Mesenchymal stem cell (in vitro differentiated cells and primary cell): ENCODE measurements at regions not wholly inside any gene's neighbourhood (a gene's known extent, or its start where the extent isn't known, plus 50 kb on each side); places are given as distances from the start of the nearest gene placed in this dataset.
"Not testable (repeated sequence)": the region's sequence is repeated elsewhere in the genome, so short reads cannot be mapped to it uniquely, and the experiment has no call there.

ENCODE experiments used
- DNase-seq: peaks from one replicate; pipeline ENCODE4 v3.0.0-alpha.2; 2013
- H2AFZ ChIP-seq: one replicate; pipeline ENCODE4 v1.6.1; 2013; ENCODE audit warnings: low read depth, mild to moderate bottlenecking, control low read depth, inconsistent platforms, low read length, moderate library complexity
- H2AK5ac ChIP-seq: 2 replicates; pipeline ENCODE4 v1.6.1; 2013; ENCODE audit warnings: low read length, moderate library complexity, mild to moderate bottlenecking, inconsistent platforms; ENCODE audit not compliant: severe bottlenecking
- H2BK120ac ChIP-seq: one replicate; pipeline ENCODE4 v1.6.1; 2013; ENCODE audit warnings: low read depth, mild to moderate bottlenecking, inconsistent platforms, low read length, moderate library complexity
- H2BK12ac ChIP-seq, 2 experiments: one replicate each; pipeline ENCODE4 v1.6.1; 2013; ENCODE audit warnings: inconsistent platforms in 2 of 2, low read length in 2 of 2, mild to moderate bottlenecking in 2 of 2, moderate library complexity in 2 of 2, control low read depth in 1 of 2
- H2BK15ac ChIP-seq: one replicate; pipeline ENCODE4 v1.6.1; 2013; ENCODE audit warnings: mild to moderate bottlenecking, low read depth, inconsistent platforms; ENCODE audit not compliant: poor library complexity, severe bottlenecking
- H2BK5ac ChIP-seq: 2 replicates; pipeline ENCODE4 v1.6.1; 2013; ENCODE audit warnings: low read depth, mild to moderate bottlenecking, low read length, control low read depth, inconsistent platforms; ENCODE audit not compliant: poor library complexity, severe bottlenecking
- H3K14ac ChIP-seq, 2 experiments: one replicate each; pipeline ENCODE4 v1.6.1; 2013; ENCODE audit warnings: inconsistent platforms in 2 of 2, low read length in 2 of 2, control low read depth in 1 of 2, mild to moderate bottlenecking in 1 of 2, moderate library complexity in 1 of 2
- H3K18ac ChIP-seq, 2 experiments: one replicate each; pipeline ENCODE4 v1.6.1; 2013; ENCODE audit warnings: inconsistent platforms in 2 of 2, low read length in 2 of 2, control low read depth in 1 of 2, low read depth in 1 of 2, mild to moderate bottlenecking in 1 of 2
- H3K23ac ChIP-seq, 2 experiments: one replicate each; pipeline ENCODE4 v1.6.1; 2013; ENCODE audit warnings: inconsistent platforms in 2 of 2, low read length in 2 of 2, mild to moderate bottlenecking in 2 of 2, moderate library complexity in 2 of 2, control low read depth in 1 of 2
- H3K27ac ChIP-seq: 2 replicates; pipeline ENCODE4 v1.5.1; 2013; ENCODE audit warnings: mild to moderate bottlenecking, moderate library complexity, low read length, control low read depth, inconsistent platforms; ENCODE audit not compliant: poor library complexity, severe bottlenecking
- H3K27me3 ChIP-seq, 2 experiments: 2 replicates each; pipeline versions ENCODE4 v1.6.1 to v1.7.0; 2013; ENCODE audit warnings: low read length in 2 of 2, mild to moderate bottlenecking in 2 of 2, moderate library complexity in 2 of 2, control low read depth in 1 of 2, inconsistent platforms in 1 of 2; ENCODE audit not compliant: control insufficient read depth in 1 of 2, insufficient read depth in 1 of 2
- H3K36me3 ChIP-seq, 2 experiments: 2 replicates each; pipeline versions ENCODE4 v1.6.1 to v1.7.0; 2013; ENCODE audit warnings: low read length in 2 of 2, control low read depth in 1 of 2, inconsistent platforms in 1 of 2, low read depth in 1 of 2, mild to moderate bottlenecking in 1 of 2; ENCODE audit not compliant: insufficient read depth in 2 of 2, control insufficient read depth in 1 of 2
- H3K4ac ChIP-seq, 2 experiments: one replicate each; pipeline ENCODE4 v1.6.1; 2013; ENCODE audit warnings: inconsistent platforms in 2 of 2, low read length in 2 of 2, mild to moderate bottlenecking in 2 of 2, moderate library complexity in 2 of 2, control low read depth in 1 of 2, low read depth in 1 of 2
- H3K4me1 ChIP-seq: 2 replicates; pipeline ENCODE4 v1.6.1; 2013; ENCODE audit warnings: low read depth, low read length, control low read depth; ENCODE audit not compliant: control insufficient read depth, insufficient read depth
- H3K4me2 ChIP-seq: 2 replicates; pipeline ENCODE4 v1.6.1; 2013; ENCODE audit warnings: low read length, mild to moderate bottlenecking, inconsistent platforms; ENCODE audit not compliant: poor library complexity, severe bottlenecking
- H3K4me3 ChIP-seq, 2 experiments: 2 replicates each; pipeline versions ENCODE4 v1.5.1 to v1.7.0; 2013; ENCODE audit warnings: low read length in 2 of 2, mild to moderate bottlenecking in 2 of 2, control low read depth in 1 of 2, low read depth in 1 of 2; ENCODE audit not compliant: insufficient read depth in 1 of 2
- H3K79me1 ChIP-seq: replicated peaks from 2 replicates; pipeline ENCODE4 v1.6.1; 2013; ENCODE audit warnings: mild to moderate bottlenecking, control low read depth, low read length, inconsistent platforms; ENCODE audit not compliant: poor library complexity, severe bottlenecking
- H3K9ac ChIP-seq: 2 replicates; pipeline ENCODE4 v1.7.0; 2013; ENCODE audit warnings: mild to moderate bottlenecking, low read length, moderate library complexity
- H3K9me3 ChIP-seq: 2 replicates; pipeline ENCODE4 v1.7.0; 2013; ENCODE audit warnings: mild to moderate bottlenecking, low read length; ENCODE audit not compliant: control insufficient read depth
- H4K8ac ChIP-seq: one replicate; pipeline ENCODE4 v1.6.1; 2013; ENCODE audit warnings: inconsistent platforms, mild to moderate bottlenecking, low read length, moderate library complexity
- H4K91ac ChIP-seq: one replicate; pipeline ENCODE4 v1.6.1; 2013; ENCODE audit warnings: mild to moderate bottlenecking, low read length, inconsistent platforms
- WGBS: methylation state at CpG from one replicate; pipeline ENCODE4 v1.1.7; 2013; ENCODE audit warnings: mixed read lengths; 5-methylcytosine and 5-hydroxymethylcytosine counted together

- Histone ChIP-seq H4K91ac (no peak overlapping the region), H3K9me3 (no peaks in the 10 kb centered on the region), H3K4me2 (no peak overlapping the region), H3K4me3 (no peak overlapping the region), H2BK120ac (no peak overlapping the region), H2BK12ac (no peak overlapping the region), H2AK5ac (no peak overlapping the region), H2BK15ac (no peak overlapping the region), H3K79me1 (no peaks in the 10 kb centered on the region), H2BK5ac (no peak overlapping the region), H3K27ac (no peak overlapping the region), H4K8ac (no peak overlapping the region), H3K18ac (no peak overlapping the region), H3K4ac (no peak overlapping the region), H3K14ac (no peak overlapping the region), H3K9ac (no peak overlapping the region), H2AFZ (no peak overlapping the region), H3K27me3 (no peaks in the 10 kb centered on the region), H3K23ac (no peak overlapping the region), H3K36me3 (no peaks in the 10 kb centered on the region), H3K4me1 (no peaks in the 10 kb centered on the region)
- 72% methylated on average over 14 of the region's 14 CpGs for WGBS
- no peak for DNase-seq
Measured at GRCh38 chr20:29349836-29350235, 1907.6 kb upstream of the DEFB115 start.

GRCh38 chr20:29375937-29376336, 1881.5 kb upstream of the DEFB115 start:
- H3K4me2 ChIP-seq, H3K4ac ChIP-seq, H4K8ac ChIP-seq, H2BK15ac ChIP-seq, H3K4me3 ChIP-seq, H2BK120ac ChIP-seq, H3K79me1 ChIP-seq, H3K18ac ChIP-seq, H2AFZ ChIP-seq, H3K36me3 ChIP-seq, H3K9ac ChIP-seq, H3K9me3 ChIP-seq, H3K14ac ChIP-seq, H3K27me3 ChIP-seq, H3K23ac ChIP-seq, H2AK5ac ChIP-seq, H4K91ac ChIP-seq, H3K27ac ChIP-seq, H2BK5ac ChIP-seq, DNase-seq, H2BK12ac ChIP-seq, H3K4me1 ChIP-seq: not testable (repeated sequence)
- 56% methylated on average over 2 of the region's 2 CpGs for WGBS

- not testable (repeated sequence) for H2AK5ac ChIP-seq, H3K27ac ChIP-seq
Measured at GRCh38 chr20:29392853-29393252, 1864.6 kb upstream of the DEFB115 start.

GRCh38 chr20:29408034-29408695, 1849.3 kb upstream of the DEFB115 start:
- H3K79me1 ChIP-seq, result no peaks in the 10 kb centered on the region
- H3K4ac ChIP-seq, result no peak overlapping the region
- no peak overlapping the region for H2BK120ac ChIP-seq
- H3K4me3 ChIP-seq, result no peak overlapping the region
- no peak overlapping the region for H4K8ac ChIP-seq
- no peak overlapping the region for H2BK5ac ChIP-seq
- no peak overlapping the region for H3K14ac ChIP-seq
- H3K9ac ChIP-seq, result no peak overlapping the region
- H2BK15ac ChIP-seq, result no peak overlapping the region
- H2BK12ac ChIP-seq, result no peak overlapping the region
- 86% methylated on average over 39 of the region's 40 CpGs for WGBS
- no peak overlapping the region for H3K27ac ChIP-seq
- DNase-seq, result peak; percentile 14
- H3K18ac ChIP-seq, result no peak overlapping the region
- H2AFZ ChIP-seq, result no peak overlapping the region
- no peak overlapping the region for H3K4me2 ChIP-seq
- H3K27me3 ChIP-seq, result no peaks in the 10 kb centered on the region
- no peak overlapping the region for H2AK5ac ChIP-seq
- H4K91ac ChIP-seq, result no peak overlapping the region
- H3K36me3 ChIP-seq, result no peaks in the 10 kb centered on the region
- H3K9me3 ChIP-seq, result peaks cover 2% of the 10 kb centered on the region
- H3K4me1 ChIP-seq, result no peaks in the 10 kb centered on the region
- H3K23ac ChIP-seq, result no peak overlapping the region

More at GRCh38 chr20:29392853-29393252, 1864.6 kb upstream of the DEFB115 start:
- not testable (repeated sequence) for H3K9ac ChIP-seq, H3K27me3 ChIP-seq, H3K79me1 ChIP-seq, DNase-seq, H3K23ac ChIP-seq, H2BK5ac ChIP-seq, H2BK120ac ChIP-seq, H3K18ac ChIP-seq, H3K4me3 ChIP-seq, H4K91ac ChIP-seq, H2AFZ ChIP-seq, H4K8ac ChIP-seq, H2BK15ac ChIP-seq, H3K36me3 ChIP-seq, H3K4ac ChIP-seq, H2BK12ac ChIP-seq, H3K4me1 ChIP-seq, H3K4me2 ChIP-seq, H3K9me3 ChIP-seq, H3K14ac ChIP-seq
- 62% methylated on average over 9 of the region's 9 CpGs for WGBS
